ENCODE measurements at regions not wholly inside any gene's neighbourhood (a gene's known extent, or its start where the extent isn't known, plus 50 kb on each side); places are given as distances from the start of the nearest gene placed in this dataset.

- Histone ChIP-seq H2BK15ac (ENCODE audit: low read length) (no peak overlapping the region), H3K27me3 (ENCODE audit: control insufficient read depth in 3 of 3, insufficient read depth in 3 of 3, low read depth in 1 of 3, low read length in 3 of 3) (no peaks in the 10 kb centered on the region), H3K9ac (ENCODE audit: low read depth, low read length, poor library complexity) (no peak overlapping the region), H2BK12ac (ENCODE audit: low read length) (no peak overlapping the region), H4K91ac (ENCODE audit: low read depth, low read length, poor library complexity) (no peak overlapping the region), H2AFZ (ENCODE audit: low read length) (no peak overlapping the region), H2BK5ac (ENCODE audit: low read length) (no peak overlapping the region), H3K18ac (ENCODE audit: low read length) (no peak overlapping the region), H3K79me1 (ENCODE audit: low read depth, low read length) (no peaks in the 10 kb centered on the region), H3K23ac (ENCODE audit: low read depth, low read length, poor library complexity) (no peak overlapping the region), H2AK5ac (ENCODE audit: low read depth, low read length) (no peak overlapping the region), H4K8ac (ENCODE audit: low read depth, low read length) (no peak overlapping the region), H3K4ac (ENCODE audit: low read length) (no peak overlapping the region), H3K14ac (ENCODE audit: low read length) (no peak overlapping the region), H3K27ac (replicated peaks; ENCODE audit: low read length) (no peak overlapping the region), H3K4me1 (ENCODE audit: control insufficient read depth in 2 of 2, insufficient read depth in 1 of 2, low read depth in 1 of 2, low read length in 2 of 2) (no peaks in the 10 kb centered on the region), H3K4me2 (ENCODE audit: insufficient read depth, low read length, poor library complexity, severe bottlenecking) (no peak overlapping the region), H3K36me3 (replicated peaks in 1 of 2; ENCODE audit: control insufficient read depth in 2 of 2, insufficient read depth in 2 of 2, low read length in 2 of 2) (no peaks in the 10 kb centered on the region), H2BK120ac (ENCODE audit: low read depth, low read length) (no peak overlapping the region), H3K9me3 (replicated peaks in 1 of 2; ENCODE audit: control insufficient read depth in 2 of 2, insufficient read depth in 1 of 2, low read depth in 1 of 2, low read length in 2 of 2) (no peaks in the 10 kb centered on the region), H3K4me3 (ENCODE audit: low read length in 2 of 2) (no peak overlapping the region)
- no peak for DNase-seq (ENCODE audit: low spot score)
- WGBS, 2 donors (ENCODE audit: extremely low coverage in 2 of 2, insufficient read length in 2 of 2, insufficient replicate concordance in 1 of 2), result no CpG with 5 or more reads among the region's 2 CpGs
Observed at GRCh38 chr18:2213905-2214304, 357.4 kb downstream of the METTL4 start.

GRCh38 chr18:2217356-2217755 is 353.9 kb downstream of the METTL4 start:
- Histone ChIP-seq H3K27me3 (ENCODE audit: control insufficient read depth in 3 of 3, insufficient read depth in 3 of 3, low read depth in 1 of 3, low read length in 3 of 3) (no peaks in the 10 kb centered on the region), H3K27ac (replicated peaks; ENCODE audit: low read length) (no peak overlapping the region), H2BK12ac (ENCODE audit: low read length) (no peak overlapping the region), H3K36me3 (replicated peaks in 1 of 2; ENCODE audit: control insufficient read depth in 2 of 2, insufficient read depth in 2 of 2, low read length in 2 of 2) (no peaks in the 10 kb centered on the region), H3K79me1 (ENCODE audit: low read depth, low read length) (no peaks in the 10 kb centered on the region), H3K18ac (ENCODE audit: low read length) (no peak overlapping the region), H4K91ac (ENCODE audit: low read depth, low read length, poor library complexity) (no peak overlapping the region), H2BK5ac (ENCODE audit: low read length) (no peak overlapping the region), H2BK120ac (ENCODE audit: low read depth, low read length) (no peak overlapping the region), H2AFZ (ENCODE audit: low read length) (no peak overlapping the region), H2AK5ac (ENCODE audit: low read depth, low read length) (no peak overlapping the region), H3K23ac (ENCODE audit: low read depth, low read length, poor library complexity) (no peak overlapping the region), H4K8ac (ENCODE audit: low read depth, low read length) (no peak overlapping the region), H3K9ac (ENCODE audit: low read depth, low read length, poor library complexity) (no peak overlapping the region), H3K4me3 (ENCODE audit: low read length in 2 of 2) (no peak overlapping the region), H3K4me1 (ENCODE audit: control insufficient read depth in 2 of 2, insufficient read depth in 1 of 2, low read depth in 1 of 2, low read length in 2 of 2) (no peaks in the 10 kb centered on the region), H2BK15ac (ENCODE audit: low read length) (no peak overlapping the region), H3K14ac (ENCODE audit: low read length) (no peak overlapping the region), H3K4me2 (ENCODE audit: insufficient read depth, low read length, poor library complexity, severe bottlenecking) (no peak overlapping the region), H3K4ac (ENCODE audit: low read length) (no peak overlapping the region), H3K9me3 (replicated peaks in 1 of 2; ENCODE audit: control insufficient read depth in 2 of 2, insufficient read depth in 1 of 2, low read depth in 1 of 2, low read length in 2 of 2) (no peaks in the 10 kb centered on the region)
- no CpG with 5 or more reads among the region's 2 CpGs for WGBS, 2 donors (ENCODE audit: extremely low coverage in 2 of 2, insufficient read length in 2 of 2, insufficient replicate concordance in 1 of 2)
- no peak for DNase-seq (ENCODE audit: low spot score)

- no peaks in the 10 kb centered on the region for H3K79me1 ChIP-seq (ENCODE audit: low read depth, low read length)
- H2BK12ac ChIP-seq (ENCODE audit: low read length), result no peak overlapping the region
- H4K91ac ChIP-seq (ENCODE audit: low read depth, low read length, poor library complexity), result no peak overlapping the region
- no peak overlapping the region for H3K4me2 ChIP-seq (ENCODE audit: insufficient read depth, low read length, poor library complexity, severe bottlenecking)
- H3K9me3 ChIP-seq (replicated peaks in 1 of 2; ENCODE audit: control insufficient read depth in 2 of 2, insufficient read depth in 1 of 2, low read depth in 1 of 2, low read length in 2 of 2), result no peaks in the 10 kb centered on the region
- no peak overlapping the region for H2BK15ac ChIP-seq (ENCODE audit: low read length)
- no peak overlapping the region for H3K23ac ChIP-seq (ENCODE audit: low read depth, low read length, poor library complexity)
- no peaks in the 10 kb centered on the region for H3K36me3 ChIP-seq (replicated peaks in 1 of 2; ENCODE audit: control insufficient read depth in 2 of 2, insufficient read depth in 2 of 2, low read length in 2 of 2)
- H3K27me3 ChIP-seq (ENCODE audit: control insufficient read depth in 3 of 3, insufficient read depth in 3 of 3, low read depth in 1 of 3, low read length in 3 of 3), result no peaks in the 10 kb centered on the region
- H3K18ac ChIP-seq (ENCODE audit: low read length), result no peak overlapping the region
- H2AFZ ChIP-seq (ENCODE audit: low read length), result no peak overlapping the region
- no peak overlapping the region for H3K4me3 ChIP-seq (ENCODE audit: low read length in 2 of 2)
- no peaks in the 10 kb centered on the region for H3K4me1 ChIP-seq (ENCODE audit: control insufficient read depth in 2 of 2, insufficient read depth in 1 of 2, low read depth in 1 of 2, low read length in 2 of 2)
- no peak overlapping the region for H3K14ac ChIP-seq (ENCODE audit: low read length)
- no peak overlapping the region for H3K9ac ChIP-seq (ENCODE audit: low read depth, low read length, poor library complexity)
- H3K27ac ChIP-seq (replicated peaks; ENCODE audit: low read length), result no peak overlapping the region
- no peak for DNase-seq (ENCODE audit: low spot score)
- H2BK5ac ChIP-seq (ENCODE audit: low read length), result no peak overlapping the region
- no peak overlapping the region for H2BK120ac ChIP-seq (ENCODE audit: low read depth, low read length)
- H3K4ac ChIP-seq (ENCODE audit: low read length), result no peak overlapping the region
- H2AK5ac ChIP-seq (ENCODE audit: low read depth, low read length), result no peak overlapping the region
- no CpG with 5 or more reads among the region's 4 CpGs for WGBS, 2 donors (ENCODE audit: extremely low coverage in 2 of 2, insufficient read length in 2 of 2, insufficient replicate concordance in 1 of 2)
- H4K8ac ChIP-seq (ENCODE audit: low read depth, low read length), result no peak overlapping the region
Observed at GRCh38 chr18:2218101-2218500, 353.2 kb downstream of the METTL4 start.

- H3K9ac ChIP-seq (ENCODE audit: low read depth, low read length, poor library complexity), result no peak overlapping the region
- H4K91ac ChIP-seq (ENCODE audit: low read depth, low read length, poor library complexity), result no peak overlapping the region
- no peaks in the 10 kb centered on the region for H3K36me3 ChIP-seq (replicated peaks in 1 of 2; ENCODE audit: control insufficient read depth in 2 of 2, insufficient read depth in 2 of 2, low read length in 2 of 2)
- no peaks in the 10 kb centered on the region for H3K9me3 ChIP-seq (replicated peaks in 1 of 2; ENCODE audit: control insufficient read depth in 2 of 2, insufficient read depth in 1 of 2, low read depth in 1 of 2, low read length in 2 of 2)
- H3K79me1 ChIP-seq (ENCODE audit: low read depth, low read length), result no peaks in the 10 kb centered on the region
- no CpG with 5 or more reads among the region's 3 CpGs for WGBS, 2 donors (ENCODE audit: extremely low coverage in 2 of 2, insufficient read length in 2 of 2, insufficient replicate concordance in 1 of 2)
- DNase-seq (ENCODE audit: low spot score), result no peak
- no peak overlapping the region for H3K4me3 ChIP-seq (ENCODE audit: low read length in 2 of 2)
- peaks cover 3% of the 10 kb centered on the region in 2 donors for H3K4me1 ChIP-seq (ENCODE audit: control insufficient read depth in 2 of 2, insufficient read depth in 1 of 2, low read depth in 1 of 2, low read length in 2 of 2)
- no peak overlapping the region for H3K4ac ChIP-seq (ENCODE audit: low read length)
- H3K27me3 ChIP-seq (ENCODE audit: control insufficient read depth in 3 of 3, insufficient read depth in 3 of 3, low read depth in 1 of 3, low read length in 3 of 3), result no peaks in the 10 kb centered on the region
- H2BK12ac ChIP-seq (ENCODE audit: low read length), result no peak overlapping the region
- H4K8ac ChIP-seq (ENCODE audit: low read depth, low read length), result no peak overlapping the region
- H2BK15ac ChIP-seq (ENCODE audit: low read length), result no peak overlapping the region
- no peak overlapping the region for H2AFZ ChIP-seq (ENCODE audit: low read length)
- no peak overlapping the region for H3K27ac ChIP-seq (replicated peaks; ENCODE audit: low read length)
- no peak overlapping the region for H3K18ac ChIP-seq (ENCODE audit: low read length)
- no peak overlapping the region for H3K23ac ChIP-seq (ENCODE audit: low read depth, low read length, poor library complexity)
- H2AK5ac ChIP-seq (ENCODE audit: low read depth, low read length), result no peak overlapping the region
- no peak overlapping the region for H2BK120ac ChIP-seq (ENCODE audit: low read depth, low read length)
- H3K4me2 ChIP-seq (ENCODE audit: insufficient read depth, low read length, poor library complexity, severe bottlenecking), result no peak overlapping the region
- no peak overlapping the region for H3K14ac ChIP-seq (ENCODE audit: low read length)
- H2BK5ac ChIP-seq (ENCODE audit: low read length), result no peak overlapping the region
Observed at GRCh38 chr18:2219706-2220105, 351.6 kb downstream of the METTL4 start.
